Neural cell (in vitro differentiated cells): ENCODE measurements at regions not wholly inside any gene's neighbourhood (a gene's known extent, or its start where the extent isn't known, plus 50 kb on each side); places are given as distances from the start of the nearest gene placed in this dataset.

Experiments
- H2AFZ ChIP-seq: fragments of 200-600, 300-800 bp; sonication (generic), shearing (Covaris generic); 2 replicates; pipeline ENCODE4 v1.6.0; 2014; ENCODE audit warnings: low read depth, mild to moderate bottlenecking, antibody characterized with exemption, low read length, moderate library complexity
- H3F3A ChIP-seq: fragments of 200-600 bp; shearing (Covaris generic); 2 replicates; pipeline ENCODE4 v1.6.1; 2016; ENCODE audit warnings: mild to moderate bottlenecking, moderate library complexity, mixed read lengths, antibody characterized with exemption, low read length; ENCODE audit not compliant: insufficient read depth, poor library complexity, severe bottlenecking
- H3K27ac ChIP-seq: fragments of 200-600, 300-800 bp; sonication (generic), shearing (Covaris generic); 2 replicates; pipeline ENCODE4 v1.5.1; 2014; ENCODE audit warnings: mild to moderate bottlenecking, low read length, moderate library complexity
- H3K27me3 ChIP-seq: fragments of 300-800, 200-600 bp; sonication (generic), shearing (Covaris generic); 2 replicates; pipeline ENCODE4 v1.6.0; 2014; ENCODE audit warnings: mild to moderate bottlenecking, low read depth, low read length, moderate library complexity; ENCODE audit not compliant: insufficient read depth
- H3K36me3 ChIP-seq: fragments of 300-800, 200-600 bp; sonication (generic), shearing (Covaris generic); 2 replicates; pipeline ENCODE4 v1.5.1; 2014; ENCODE audit warnings: mild to moderate bottlenecking, antibody characterized with exemption, low read length, moderate library complexity; ENCODE audit not compliant: insufficient read depth
- H3K4me2 ChIP-seq: fragments of 300-800, 200-600 bp; sonication (generic), shearing (Covaris generic); 2 replicates; pipeline ENCODE4 v1.6.0; 2014; ENCODE audit warnings: mild to moderate bottlenecking, low read length
- H3K4me3 ChIP-seq: fragments of 300-800, 200-600 bp; sonication (generic), shearing (Covaris generic); 2 replicates; pipeline ENCODE4 v1.5.1; 2014; ENCODE audit warnings: mild to moderate bottlenecking, low read length, moderate library complexity
- H3K79me2 ChIP-seq: fragments of 200-600 bp; shearing (Covaris generic); replicated peaks from 2 replicates; pipeline ENCODE4 v1.6.0; 2014; ENCODE audit warnings: mild to moderate bottlenecking, low read length, moderate library complexity; ENCODE audit not compliant: insufficient read depth
- H3K9ac ChIP-seq: fragments of 300-800, 200-600 bp; sonication (generic), shearing (Covaris generic); 2 replicates; pipeline ENCODE4 v1.6.1; 2016; ENCODE audit warnings: mild to moderate bottlenecking, low read length, mixed read lengths
- H3K9me2 ChIP-seq: fragments of 200-600 bp; shearing (Covaris generic); 2 replicates; pipeline ENCODE4 v1.6.1; 2016; ENCODE audit warnings: mild to moderate bottlenecking, low read length, mixed read lengths; ENCODE audit not compliant: insufficient read depth
- H3K9me3 ChIP-seq: fragments of 200-600, 300-800 bp; sonication (generic), shearing (Covaris generic); 2 replicates; pipeline ENCODE4 v1.6.1; 2016; ENCODE audit warnings: mild to moderate bottlenecking, mixed run types, low read length, moderate library complexity, mixed read lengths
- H4K20me1 ChIP-seq: fragments of 200-600 bp; shearing (Covaris generic); 2 replicates; pipeline ENCODE4 v1.6.1; 2016; ENCODE audit warnings: mild to moderate bottlenecking, mixed run types; ENCODE audit not compliant: insufficient read depth
- EP300 ChIP-seq: fragments of 450-650 bp; conservative IDR thresholded peaks from 2 replicates; pipeline ENCODE4 v1.6.1; 2014; ENCODE audit warnings: antibody characterized with exemption, mild to moderate bottlenecking, moderate library complexity; ENCODE audit not compliant: poor library complexity, severe bottlenecking
- EZH2 ChIP-seq: fragments of 200-600, 300-800 bp; shearing (Covaris generic), sonication (generic); IDR thresholded peaks from 2 replicates; pipeline ENCODE4 v1.6.1; 2014; ENCODE audit warnings: antibody characterized with exemption, low read length, borderline replicate concordance, mild to moderate bottlenecking; ENCODE audit not compliant: insufficient read depth, poor library complexity, severe bottlenecking
- MXI1 ChIP-seq: fragments of 450-650 bp; conservative IDR thresholded peaks from 2 replicates; pipeline ENCODE4 v1.6.1; 2014; ENCODE audit warnings: antibody characterized with exemption, mild to moderate bottlenecking; ENCODE audit not compliant: poor library complexity, severe bottlenecking
- POLR2AphosphoS5 ChIP-seq: IDR thresholded peaks from 2 replicates; pipeline ENCODE4 v1.6.1; 2012
- RAD21 ChIP-seq: fragments of 450-650 bp; conservative IDR thresholded peaks from 2 replicates; pipeline ENCODE4 v1.6.1; 2014; ENCODE audit warnings: antibody characterized with exemption, mild to moderate bottlenecking, moderate library complexity
- SMC3 ChIP-seq: fragments of 450-650 bp; conservative IDR thresholded peaks from 2 replicates; pipeline ENCODE4 v1.6.1; 2014; ENCODE audit warnings: antibody characterized with exemption, mild to moderate bottlenecking, moderate library complexity; ENCODE audit not compliant: poor library complexity
- TAF1 ChIP-seq: IDR thresholded peaks from 2 replicates; pipeline ENCODE4 v1.6.1; 2012; ENCODE audit warnings: low read depth
- TF ChIP-seq, protein P1 (sequence below): IDR thresholded peaks from 2 replicates; pipeline ENCODE4 v1.6.1; 2012; ENCODE audit warnings: borderline replicate concordance
- TF ChIP-seq, protein P2 (sequence below): fragments of 450-650 bp; IDR thresholded peaks from 2 replicates; pipeline ENCODE4 v1.5.1; 2014; ENCODE audit warnings: antibody characterized with exemption, mild to moderate bottlenecking, moderate library complexity; ENCODE audit not compliant: poor library complexity, severe bottlenecking

DNA sequence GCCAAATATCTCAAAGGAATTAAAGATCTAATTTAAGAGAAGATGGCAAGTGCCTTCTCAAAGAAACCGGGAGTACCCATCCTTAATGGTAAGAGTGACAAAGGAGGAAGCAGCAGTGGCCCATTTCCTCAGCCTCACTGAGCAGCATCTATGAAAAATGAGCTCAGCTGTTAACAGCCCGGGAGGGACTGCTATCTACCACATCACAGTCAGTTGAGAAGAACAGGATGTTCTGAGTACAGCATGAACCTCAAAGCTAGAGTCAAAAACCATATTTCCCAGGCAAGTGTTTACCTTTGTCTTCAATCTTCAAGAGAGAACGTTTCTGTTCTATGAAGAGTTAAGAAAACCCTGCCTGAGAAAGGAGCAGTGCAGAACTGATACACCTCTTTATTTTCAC, 115.0 kb downstream of the BTG1 start:
- no peaks in the 10 kb centered on the region for H3K36me3 ChIP-seq
- H3K4me2 ChIP-seq: no peak overlapping the region
- H4K20me1 ChIP-seq: no peaks in the 10 kb centered on the region
- no peak overlapping the region for H3K9ac ChIP-seq
- H3F3A ChIP-seq: no peaks in the 10 kb centered on the region
- H3K9me2 ChIP-seq: no peaks in the 10 kb centered on the region
- no peak overlapping the region for H2AFZ ChIP-seq
- no peak overlapping the region for H3K27ac ChIP-seq
- H3K4me3 ChIP-seq: no peak overlapping the region
- no peaks in the 10 kb centered on the region for H3K27me3 ChIP-seq
- TF ChIP-seq SMC3 (no peak), EP300 (no peak), TAF1 (no peak), RAD21 (no peak), EZH2 (no peak), MXI1 (no peak), POLR2AphosphoS5 (no peak)
- TF ChIP-seq, protein P1, sequence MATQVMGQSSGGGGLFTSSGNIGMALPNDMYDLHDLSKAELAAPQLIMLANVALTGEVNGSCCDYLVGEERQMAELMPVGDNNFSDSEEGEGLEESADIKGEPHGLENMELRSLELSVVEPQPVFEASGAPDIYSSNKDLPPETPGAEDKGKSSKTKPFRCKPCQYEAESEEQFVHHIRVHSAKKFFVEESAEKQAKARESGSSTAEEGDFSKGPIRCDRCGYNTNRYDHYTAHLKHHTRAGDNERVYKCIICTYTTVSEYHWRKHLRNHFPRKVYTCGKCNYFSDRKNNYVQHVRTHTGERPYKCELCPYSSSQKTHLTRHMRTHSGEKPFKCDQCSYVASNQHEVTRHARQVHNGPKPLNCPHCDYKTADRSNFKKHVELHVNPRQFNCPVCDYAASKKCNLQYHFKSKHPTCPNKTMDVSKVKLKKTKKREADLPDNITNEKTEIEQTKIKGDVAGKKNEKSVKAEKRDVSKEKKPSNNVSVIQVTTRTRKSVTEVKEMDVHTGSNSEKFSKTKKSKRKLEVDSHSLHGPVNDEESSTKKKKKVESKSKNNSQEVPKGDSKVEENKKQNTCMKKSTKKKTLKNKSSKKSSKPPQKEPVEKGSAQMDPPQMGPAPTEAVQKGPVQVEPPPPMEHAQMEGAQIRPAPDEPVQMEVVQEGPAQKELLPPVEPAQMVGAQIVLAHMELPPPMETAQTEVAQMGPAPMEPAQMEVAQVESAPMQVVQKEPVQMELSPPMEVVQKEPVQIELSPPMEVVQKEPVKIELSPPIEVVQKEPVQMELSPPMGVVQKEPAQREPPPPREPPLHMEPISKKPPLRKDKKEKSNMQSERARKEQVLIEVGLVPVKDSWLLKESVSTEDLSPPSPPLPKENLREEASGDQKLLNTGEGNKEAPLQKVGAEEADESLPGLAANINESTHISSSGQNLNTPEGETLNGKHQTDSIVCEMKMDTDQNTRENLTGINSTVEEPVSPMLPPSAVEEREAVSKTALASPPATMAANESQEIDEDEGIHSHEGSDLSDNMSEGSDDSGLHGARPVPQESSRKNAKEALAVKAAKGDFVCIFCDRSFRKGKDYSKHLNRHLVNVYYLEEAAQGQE: no peak
- TF ChIP-seq, protein P2, sequence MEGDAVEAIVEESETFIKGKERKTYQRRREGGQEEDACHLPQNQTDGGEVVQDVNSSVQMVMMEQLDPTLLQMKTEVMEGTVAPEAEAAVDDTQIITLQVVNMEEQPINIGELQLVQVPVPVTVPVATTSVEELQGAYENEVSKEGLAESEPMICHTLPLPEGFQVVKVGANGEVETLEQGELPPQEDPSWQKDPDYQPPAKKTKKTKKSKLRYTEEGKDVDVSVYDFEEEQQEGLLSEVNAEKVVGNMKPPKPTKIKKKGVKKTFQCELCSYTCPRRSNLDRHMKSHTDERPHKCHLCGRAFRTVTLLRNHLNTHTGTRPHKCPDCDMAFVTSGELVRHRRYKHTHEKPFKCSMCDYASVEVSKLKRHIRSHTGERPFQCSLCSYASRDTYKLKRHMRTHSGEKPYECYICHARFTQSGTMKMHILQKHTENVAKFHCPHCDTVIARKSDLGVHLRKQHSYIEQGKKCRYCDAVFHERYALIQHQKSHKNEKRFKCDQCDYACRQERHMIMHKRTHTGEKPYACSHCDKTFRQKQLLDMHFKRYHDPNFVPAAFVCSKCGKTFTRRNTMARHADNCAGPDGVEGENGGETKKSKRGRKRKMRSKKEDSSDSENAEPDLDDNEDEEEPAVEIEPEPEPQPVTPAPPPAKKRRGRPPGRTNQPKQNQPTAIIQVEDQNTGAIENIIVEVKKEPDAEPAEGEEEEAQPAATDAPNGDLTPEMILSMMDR: no peak
- no peaks in the 10 kb centered on the region for H3K9me3 ChIP-seq
- no peaks in the 10 kb centered on the region for H3K79me2 ChIP-seq

DNA sequence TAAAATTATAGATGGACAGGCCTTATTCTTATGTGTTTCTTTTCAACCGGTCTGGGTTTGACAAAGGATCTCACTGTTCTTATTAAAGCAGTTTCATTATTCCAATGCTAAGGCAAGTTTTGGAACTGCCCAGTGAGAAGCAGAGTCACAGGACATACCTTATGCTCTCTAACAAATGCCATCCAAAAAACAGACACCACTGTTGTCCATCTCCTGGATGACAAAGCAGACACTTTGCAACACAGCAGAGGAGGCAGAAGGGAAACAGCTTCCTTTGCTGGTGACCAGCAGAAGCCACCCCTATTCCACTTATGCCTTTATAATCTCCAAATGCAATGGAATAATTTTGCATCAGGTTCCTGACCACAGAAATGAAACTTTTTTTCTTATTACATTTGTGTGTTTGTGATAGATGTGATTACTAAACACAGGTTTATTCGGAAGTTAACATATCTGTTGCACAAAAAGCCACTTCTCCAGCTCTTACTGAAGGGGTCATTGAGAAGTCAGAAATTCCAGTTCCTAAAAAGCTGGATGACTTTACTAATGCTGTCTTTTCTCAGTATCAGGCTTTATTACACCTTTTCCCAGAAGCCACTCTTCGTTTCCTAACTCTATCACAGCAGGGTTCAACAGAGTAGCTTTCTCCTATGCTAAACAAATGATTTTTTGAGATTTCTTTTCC, 115.6 kb downstream of the BTG1 start:
- no peak overlapping the region for H3K4me3 ChIP-seq
- H3K79me2 ChIP-seq: no peaks in the 10 kb centered on the region
- H3K36me3 ChIP-seq: no peaks in the 10 kb centered on the region
- H2AFZ ChIP-seq: no peak overlapping the region
- H3K4me2 ChIP-seq: no peak overlapping the region
- no peak for TF ChIP-seq EZH2
- TF ChIP-seq EP300: no peak
- TF ChIP-seq, protein P2: no peak
- TF ChIP-seq POLR2AphosphoS5: no peak
- TF ChIP-seq RAD21: no peak
- TF ChIP-seq, protein P1: no peak
- no peak for TF ChIP-seq MXI1
- TF ChIP-seq SMC3: no peak
- TF ChIP-seq TAF1: no peak
- H3K9ac ChIP-seq: no peak overlapping the region
- no peaks in the 10 kb centered on the region for H4K20me1 ChIP-seq
- H3F3A ChIP-seq: no peaks in the 10 kb centered on the region
- no peaks in the 10 kb centered on the region for H3K9me2 ChIP-seq
- no peak overlapping the region for H3K27ac ChIP-seq
- no peaks in the 10 kb centered on the region for H3K27me3 ChIP-seq
- no peaks in the 10 kb centered on the region for H3K9me3 ChIP-seq
